ENCODE measurements at regions not wholly inside any gene's neighbourhood (a gene's known extent, or its start where the extent isn't known, plus 50 kb on each side); places are given as distances from the start of the nearest gene placed in this dataset.
"Not testable (repeated sequence)": the region's sequence is repeated elsewhere in the genome, so short reads cannot be mapped to it uniquely, and the experiment has no call there.

GRCh38 chr19:14328406-14328805 is 52.8 kb upstream of the ADGRE5 start:
- no peak for DNase-seq

DNA sequence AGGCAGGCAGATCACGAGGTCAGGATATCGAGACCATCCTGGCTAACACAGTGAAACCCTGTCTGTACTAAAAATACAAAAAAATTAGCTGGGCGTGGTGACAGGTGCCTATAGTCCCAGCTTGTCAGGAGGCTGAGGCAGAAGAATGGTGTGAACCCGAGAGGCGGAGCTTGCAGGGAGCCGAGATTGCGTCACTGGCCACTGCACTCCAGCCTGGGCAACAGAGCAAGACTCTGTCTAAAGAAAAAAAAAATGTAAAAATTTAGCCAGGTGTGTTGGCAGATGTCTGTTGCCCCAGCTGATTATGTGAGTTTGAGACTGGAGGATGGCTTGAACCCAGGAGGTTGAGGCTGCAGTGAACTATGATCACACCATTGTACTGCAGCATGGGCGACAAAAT is 54.2 kb upstream of the ADGRE5 start:
- DNase-seq: not testable (repeated sequence)

GRCh38 chr19:14325863-14326262 is 55.4 kb upstream of the ADGRE5 start:
- no peak for DNase-seq

GRCh38 chr19:14325134-14325533 is 56.1 kb upstream of the ADGRE5 start:
- DNase-seq: no peak

- no peak for DNase-seq
Measured at GRCh38 chr19:14322889-14323463, 58.3 kb upstream of the ADGRE5 start.

- DNase-seq: no peak
Measured at GRCh38 chr19:14320253-14320652, 61.0 kb upstream of the ADGRE5 start.

DNA sequence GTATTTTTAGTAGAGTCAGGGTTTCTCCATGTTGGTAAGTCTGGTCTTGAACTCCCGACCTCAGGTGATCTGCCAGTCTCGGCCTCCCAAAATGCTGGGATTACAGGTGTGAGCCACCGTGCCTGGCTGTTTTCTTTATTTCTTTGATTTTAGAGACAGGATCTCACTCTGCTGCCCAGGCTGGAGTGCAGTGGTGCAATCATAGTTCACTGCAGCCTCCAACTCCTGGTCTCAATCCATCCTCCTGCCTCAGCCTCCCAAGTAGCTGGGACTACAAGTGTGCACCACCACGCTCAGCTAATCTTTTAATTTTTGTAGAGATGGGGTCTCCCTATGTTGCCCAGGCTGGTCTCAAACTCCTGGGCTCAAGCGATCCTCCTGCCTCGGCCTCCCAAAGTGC is 61.5 kb upstream of the ADGRE5 start:
- not testable (repeated sequence) for DNase-seq

GRCh38 chr19:14318873-14319272 is 62.4 kb upstream of the ADGRE5 start:
- no peak for DNase-seq

DNA sequence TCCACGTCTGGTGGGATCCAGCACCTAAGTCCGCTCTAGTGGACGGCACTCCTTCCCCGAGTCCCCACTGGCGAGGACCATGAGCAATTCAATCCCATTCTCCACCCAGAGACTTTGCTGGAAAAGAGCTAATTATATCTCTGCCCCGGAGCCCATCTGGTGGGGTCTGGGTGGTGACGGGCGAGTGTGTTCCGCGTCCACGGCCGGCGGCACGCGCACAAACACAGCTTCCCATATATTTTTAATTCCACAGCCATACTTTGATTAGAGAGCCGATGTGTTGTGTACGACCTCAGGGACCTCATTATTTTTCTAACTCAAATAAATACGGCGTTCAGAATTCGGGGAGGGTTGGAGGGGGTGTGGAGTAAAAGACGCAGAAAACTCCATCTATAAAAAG is 64.1 kb upstream of the ADGRE5 start:
- no peak for DNase-seq

GRCh38 chr19:14315433-14315832 is 65.8 kb upstream of the ADGRE5 start:
- no peak for DNase-seq

DNA sequence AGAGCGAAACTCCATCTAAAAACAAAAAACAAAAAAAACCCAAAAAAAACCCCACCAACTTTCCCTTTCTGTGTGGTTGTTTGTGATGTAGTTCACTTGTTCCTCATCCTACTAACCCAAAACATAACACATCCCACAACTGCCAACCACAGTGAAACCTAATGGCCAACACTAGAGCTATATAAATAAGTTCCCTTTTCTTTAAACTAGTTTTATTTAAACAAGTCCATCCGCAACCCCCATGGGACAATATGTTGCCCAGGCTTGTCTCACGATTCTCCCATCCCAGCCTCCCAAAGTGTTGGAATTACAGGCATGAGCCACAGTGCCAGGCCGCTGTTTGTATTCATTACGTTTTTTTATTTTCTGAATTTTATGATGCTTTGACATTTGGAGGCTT is 71.2 kb upstream of the ADGRE5 start:
- DNase-seq: no peak

- DNase-seq: no peak
Measured at GRCh38 chr19:14305706-14306105, 75.5 kb upstream of the ADGRE5 start.

GRCh38 chr19:14301150-14301549 is 80.1 kb upstream of the ADGRE5 start:
- no peak for DNase-seq

- no peak for DNase-seq
Measured at GRCh38 chr19:14300303-14300702, 80.9 kb upstream of the ADGRE5 start.

DNA sequence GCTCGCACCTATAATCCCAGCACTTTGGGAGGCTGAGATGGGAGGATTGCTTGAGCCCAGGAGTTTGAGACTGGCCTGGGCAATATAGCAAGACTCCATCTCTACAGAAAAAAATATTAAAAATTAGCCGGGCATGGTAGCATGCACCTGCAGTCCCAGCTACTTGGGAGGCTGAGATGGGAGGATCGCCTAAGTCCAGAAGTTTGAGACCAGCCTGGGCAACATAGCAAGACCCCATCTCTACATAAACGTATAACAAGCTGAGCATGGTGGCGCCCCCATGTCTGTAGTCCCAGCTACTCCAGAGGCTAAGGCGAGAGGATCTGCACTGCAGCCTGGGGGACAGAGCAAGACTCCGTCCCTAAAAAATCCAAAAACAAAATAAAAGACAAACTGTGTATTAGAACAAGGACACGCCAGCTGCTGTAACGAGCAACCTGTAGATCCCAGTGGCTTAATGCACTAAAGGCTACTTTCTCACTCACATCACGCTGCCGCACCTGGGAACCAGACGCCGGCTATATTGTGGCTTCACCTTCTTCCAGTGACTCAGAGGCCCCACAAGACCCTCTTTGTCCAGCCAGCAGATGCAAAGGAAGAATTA is 81.9 kb upstream of the ADGRE5 start:
- DNase-seq: not testable (repeated sequence)

DNA sequence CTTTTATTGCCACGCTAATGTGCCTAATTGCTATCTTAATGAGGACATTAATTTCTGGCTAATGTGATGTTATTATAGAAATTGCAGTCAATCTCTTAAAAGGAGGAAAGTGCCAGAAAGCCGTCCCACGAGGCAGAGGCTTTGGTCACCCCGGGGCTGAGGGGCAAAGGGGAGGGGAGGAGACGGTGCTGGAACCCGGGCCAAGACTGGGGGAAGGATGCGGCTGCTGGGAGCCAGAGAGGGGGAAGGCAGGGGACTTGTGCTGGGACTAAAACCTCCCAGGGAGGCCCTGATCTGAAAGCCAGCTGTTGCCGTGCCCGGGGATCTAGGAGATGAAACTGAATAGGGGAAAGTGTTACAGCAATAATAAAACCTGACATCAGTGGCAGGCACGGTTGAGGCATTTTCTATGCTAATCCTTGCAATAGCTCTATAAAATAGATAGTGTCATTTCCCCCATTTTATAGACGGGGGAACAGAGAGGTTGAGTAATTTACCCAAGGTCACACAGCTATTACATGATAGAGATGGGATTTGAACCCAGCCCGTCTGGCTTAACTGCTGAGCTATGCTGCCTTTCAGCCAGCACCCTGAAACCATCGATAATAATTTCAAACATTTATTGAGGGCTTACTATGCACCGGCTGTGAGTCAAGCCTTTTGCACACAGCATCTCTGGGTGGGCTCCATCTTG is 83.2 kb upstream of the ADGRE5 start:
- not testable (repeated sequence) for DNase-seq

DNA sequence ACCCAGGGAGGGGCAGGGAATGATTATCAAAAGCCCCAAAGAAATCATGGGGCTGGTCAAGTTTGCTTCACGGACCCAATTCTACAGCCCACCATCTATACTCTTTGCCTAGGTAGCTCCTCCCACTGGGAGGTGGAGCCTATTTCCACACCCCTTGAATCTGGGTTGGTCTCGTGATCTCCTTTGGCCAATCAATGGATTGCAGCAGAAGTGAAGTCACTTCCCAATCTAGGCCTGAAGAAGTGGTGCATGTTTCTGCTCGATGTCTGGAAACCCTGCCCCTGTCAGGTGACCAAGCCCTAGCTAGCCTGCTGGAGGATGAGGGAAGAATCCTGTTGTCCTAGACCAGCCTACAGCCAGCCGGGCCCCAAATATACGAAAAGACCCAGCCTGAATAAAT is 86.3 kb upstream of the ADGRE5 start:
- peak; percentile 15 to 21 for DNase-seq

DNA sequence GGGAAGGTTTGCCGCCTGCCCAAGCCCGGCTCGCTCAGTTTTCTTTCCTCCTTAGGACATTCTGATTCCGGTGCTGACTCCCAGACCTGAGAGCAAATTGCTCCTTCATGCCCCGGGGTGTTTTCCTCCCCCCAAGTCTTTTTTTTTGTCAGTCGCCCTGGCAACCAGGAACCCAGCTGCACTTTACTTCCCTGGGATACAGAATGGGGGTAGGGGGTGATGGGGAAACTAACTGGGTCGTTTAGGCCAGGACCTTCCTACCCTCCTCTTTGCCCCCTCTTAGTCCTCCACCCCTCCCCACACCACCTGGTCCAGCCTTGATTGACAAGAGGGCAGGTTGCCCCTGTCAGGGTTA is 87.5 kb upstream of the ADGRE5 start:
- DNase-seq: not testable (repeated sequence)

DNA sequence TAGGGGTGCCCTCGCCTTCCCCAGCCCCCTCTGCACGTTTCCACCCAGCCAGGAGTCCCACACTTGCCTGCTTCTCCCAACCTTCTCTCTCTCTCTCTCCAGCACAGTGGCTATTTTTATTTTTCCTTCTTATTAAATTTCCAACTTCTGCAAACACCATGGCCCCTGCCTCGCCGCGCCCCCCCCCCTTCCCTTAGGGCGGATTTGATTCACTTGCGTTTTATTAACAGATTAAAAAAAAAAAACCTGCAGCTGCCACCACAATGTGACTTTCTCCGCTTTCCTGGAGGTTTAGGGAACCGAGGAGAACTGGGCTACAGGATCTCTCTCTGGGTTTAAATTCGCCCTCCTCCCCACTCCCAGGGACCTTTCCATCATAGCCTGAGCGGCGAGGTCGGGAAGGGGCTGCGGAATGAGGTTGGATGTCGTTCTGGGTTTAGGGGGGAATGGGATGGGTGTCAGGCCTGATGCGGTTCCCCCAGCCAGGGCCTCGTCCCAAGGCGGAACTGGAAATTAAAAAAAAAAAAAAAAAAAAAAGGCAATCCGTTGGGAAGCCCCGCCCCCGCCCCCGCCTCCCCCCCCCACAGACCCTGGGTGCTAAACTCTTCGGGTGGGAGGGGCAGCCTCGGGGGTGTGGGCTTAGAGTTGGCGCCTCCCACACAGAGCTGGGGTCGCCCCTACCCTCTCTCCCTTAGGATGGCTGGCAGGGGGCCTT is 87.3 kb upstream of the ADGRL1 start:
- DNase-seq: not testable (repeated sequence)

- not testable (repeated sequence) for DNase-seq
Measured at GRCh38 chr19:14289810-14290209, 83.8 kb upstream of the ADGRL1 start.

GRCh38 chr19:14287837-14288236 is 81.9 kb upstream of the ADGRL1 start:
- DNase-seq: not testable (repeated sequence)

DNA sequence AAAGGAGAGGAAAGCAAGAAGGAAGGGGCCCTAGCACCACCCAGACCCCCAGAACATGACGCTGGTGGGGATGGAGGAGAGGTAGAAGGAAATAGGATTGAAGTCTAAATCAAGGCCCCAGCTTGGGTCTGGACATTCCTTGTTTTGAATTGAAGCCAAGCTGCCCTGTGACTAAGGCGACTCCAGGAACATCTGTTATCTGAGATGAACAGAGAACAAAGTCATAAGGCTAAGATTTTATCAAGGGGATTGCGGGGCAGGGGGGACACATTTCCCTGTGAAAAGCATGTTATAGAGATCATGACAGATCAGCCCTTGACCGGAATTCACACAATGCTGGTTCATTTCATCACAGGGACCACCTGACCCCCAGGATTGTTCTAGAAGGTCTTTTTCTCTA is 80.6 kb upstream of the ADGRL1 start:
- DNase-seq: not testable (repeated sequence)

GRCh38 chr19:14285726-14286125 is 79.8 kb upstream of the ADGRL1 start:
- DNase-seq: not testable (repeated sequence)
